ENCODE measurements at regions not wholly inside any gene's neighbourhood (a gene's known extent, or its start where the extent isn't known, plus 50 kb on each side); places are given as distances from the start of the nearest gene placed in this dataset.
A peak's percentile ranks its signal among the peaks of the same experiment; 100 is the strongest.
"Not testable (repeated sequence)": the region's sequence is repeated elsewhere in the genome, so short reads cannot be mapped to it uniquely, and the experiment has no call there.

DNA sequence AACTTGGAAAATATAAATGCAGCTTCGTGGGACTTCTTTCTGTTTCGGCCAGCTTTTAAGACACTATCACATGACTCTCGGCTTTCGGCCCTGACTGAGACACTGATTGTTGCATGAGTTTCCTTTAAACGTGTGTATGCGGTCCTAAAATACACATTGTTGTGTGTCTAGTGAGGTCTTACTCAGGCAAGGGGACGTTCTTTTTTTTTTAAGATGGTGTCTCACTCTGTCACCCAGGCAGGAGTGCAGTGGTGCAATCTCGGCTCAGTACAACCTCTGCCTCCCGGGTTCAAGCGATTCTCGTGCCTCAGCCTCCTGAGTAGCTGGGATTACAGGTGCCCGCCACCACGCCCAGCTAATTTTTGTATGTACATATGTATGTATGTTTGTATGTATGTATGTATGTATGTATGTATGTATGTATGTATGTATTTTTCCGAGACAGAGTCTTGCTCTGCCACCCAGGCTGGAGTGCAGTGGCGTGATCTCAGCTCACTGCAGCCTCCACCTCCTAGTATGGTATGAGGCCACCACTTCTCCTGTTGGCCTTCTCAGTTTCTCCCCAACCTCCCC lies 63.2 kb upstream of the PHLPP1 start:
- not testable (repeated sequence) for H3K4me1 Mint-ChIP-seq (ENCODE audit: low read depth); ATAC-seq (replicated peaks in 1 of 2); H3K27me3 Mint-ChIP-seq (ENCODE audit: low read depth); H3K9me3 Mint-ChIP-seq; DNase-seq; H3K4me3 Mint-ChIP-seq; H3K27ac Mint-ChIP-seq; H3K36me3 Mint-ChIP-seq (ENCODE audit: insufficient read depth in 2 of 2)

DNA sequence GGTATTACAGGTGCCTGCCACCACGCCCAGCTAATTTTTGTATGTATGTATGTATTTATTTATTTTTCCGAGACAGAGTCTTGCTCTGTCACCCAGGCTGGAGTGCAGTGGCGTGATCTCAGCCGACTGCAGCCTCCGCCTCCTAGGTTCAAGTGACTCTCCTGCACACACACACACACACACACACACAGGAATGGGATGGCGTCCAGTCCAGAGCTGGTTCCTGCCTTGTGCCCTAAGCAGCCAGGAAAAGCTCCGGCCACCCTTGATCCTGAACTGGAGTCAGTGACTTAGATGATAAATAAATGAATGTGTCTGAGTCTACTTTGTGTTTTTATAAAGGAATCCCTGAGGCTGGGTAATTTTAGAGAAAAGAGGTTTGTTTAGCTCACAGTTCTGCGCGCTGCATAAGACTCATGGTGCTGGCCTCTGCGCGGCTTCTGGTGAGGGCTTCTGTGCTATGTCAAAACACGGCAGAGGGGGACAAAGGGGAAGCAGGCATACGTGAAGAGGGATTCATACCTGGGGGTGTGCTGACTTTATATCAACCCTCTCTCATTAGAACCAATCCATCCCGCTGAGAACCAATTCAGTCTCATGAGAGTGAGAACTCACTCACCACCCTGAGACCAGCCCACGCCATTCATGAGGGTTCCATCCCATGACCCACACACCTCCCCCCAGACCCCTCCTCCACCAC lies 59.7 kb upstream of the PHLPP1 start:
- peaks cover 9% of the 10 kb centered on the region for H3K27me3 Mint-ChIP-seq (ENCODE audit: low read depth)
- no peaks in the 10 kb centered on the region for H3K4me1 Mint-ChIP-seq (ENCODE audit: low read depth)
- H3K36me3 Mint-ChIP-seq (ENCODE audit: insufficient read depth in 2 of 2): no peaks in the 10 kb centered on the region
- ATAC-seq (replicated peaks in 1 of 2) (no peak), DNase-seq (no peak)
- no peak overlapping the region for H3K27ac Mint-ChIP-seq
- no peaks in the 10 kb centered on the region for H3K9me3 Mint-ChIP-seq
- no peak overlapping the region for H3K4me3 Mint-ChIP-seq

DNA sequence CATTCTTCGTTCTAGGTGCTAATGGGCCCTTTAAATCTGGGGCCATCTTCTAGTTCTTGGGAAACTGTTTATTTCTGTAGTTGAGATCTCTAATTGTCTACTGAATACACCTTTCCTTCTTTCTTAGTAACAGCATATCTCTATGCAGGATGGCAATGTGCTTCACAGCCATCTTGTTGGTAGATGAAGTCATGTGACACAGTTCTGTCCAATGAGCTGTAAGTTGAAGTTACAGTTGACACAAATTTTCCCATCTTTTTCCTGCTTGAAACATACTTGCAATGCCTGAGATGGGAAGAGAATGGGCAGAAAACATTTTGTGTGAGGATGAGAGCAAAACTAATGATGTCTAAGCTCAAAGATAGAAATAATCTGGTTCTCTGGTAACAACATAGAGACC lies 57.3 kb upstream of the PHLPP1 start:
- Mint-ChIP-seq H3K36me3 (ENCODE audit: insufficient read depth in 2 of 2) (no peaks in the 10 kb centered on the region), H3K9me3 (no peaks in the 10 kb centered on the region), H3K4me3 (no peak overlapping the region), H3K27me3 (ENCODE audit: low read depth) (no peaks in the 10 kb centered on the region), H3K27ac (no peak overlapping the region), H3K4me1 (ENCODE audit: low read depth) (no peaks in the 10 kb centered on the region)
- DNase-seq: no peak
- no peak for ATAC-seq (replicated peaks in 1 of 2)

DNA sequence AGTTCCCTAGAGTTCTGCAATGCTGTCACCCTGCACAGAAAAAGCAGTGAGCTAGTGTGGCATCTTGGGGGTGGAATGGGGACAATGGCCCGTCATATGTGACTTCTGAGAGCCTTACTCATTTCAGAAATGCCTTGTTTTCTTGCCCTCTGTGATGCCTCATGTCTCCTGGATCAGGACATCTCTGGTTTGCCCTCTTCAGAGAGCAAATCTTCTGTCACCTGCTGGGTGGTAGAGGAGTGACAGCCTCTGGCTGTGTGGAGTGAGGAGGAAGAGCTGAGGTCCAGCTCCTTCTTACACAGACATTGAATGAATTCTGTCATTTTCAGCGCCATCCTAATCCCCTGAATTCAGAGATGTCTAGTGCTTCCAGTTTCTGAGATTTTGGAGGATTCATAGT lies 55.6 kb upstream of the PHLPP1 start:
- no peaks in the 10 kb centered on the region for H3K27me3 Mint-ChIP-seq (ENCODE audit: low read depth)

DNA sequence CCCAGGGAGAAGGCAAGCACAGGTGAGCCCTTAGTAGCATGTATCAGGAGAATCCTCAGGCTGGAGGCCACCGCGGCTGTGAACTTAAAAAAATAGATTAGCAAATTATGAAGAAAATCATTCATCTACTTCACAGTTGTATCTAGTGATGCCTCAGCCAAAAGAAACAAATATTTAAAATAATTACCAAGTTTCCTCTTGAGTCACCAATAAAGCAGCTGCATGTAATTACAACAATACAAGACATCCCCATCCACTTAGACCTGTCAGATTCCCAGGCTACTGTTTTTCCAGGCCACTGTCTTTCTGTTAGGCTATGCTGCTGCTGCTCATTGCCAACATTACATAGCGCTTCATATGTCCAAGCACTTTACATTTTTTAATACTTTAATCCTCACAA lies 54.6 kb upstream of the PHLPP1 start:
- Mint-ChIP-seq H3K4me3 (no peak overlapping the region), H3K4me1 (ENCODE audit: low read depth) (no peaks in the 10 kb centered on the region), H3K9me3 (no peaks in the 10 kb centered on the region), H3K27ac (no peak overlapping the region), H3K27me3 (ENCODE audit: low read depth) (no peaks in the 10 kb centered on the region), H3K36me3 (ENCODE audit: insufficient read depth in 2 of 2) (no peaks in the 10 kb centered on the region)
- ATAC-seq (replicated peaks in 1 of 2) (no peak), DNase-seq (no peak)

More for the DNA sequence above, 55.6 kb upstream of the PHLPP1 start:
- no peak overlapping the region for H3K27ac Mint-ChIP-seq
- H3K36me3 Mint-ChIP-seq (ENCODE audit: insufficient read depth in 2 of 2): no peaks in the 10 kb centered on the region
- H3K4me3 Mint-ChIP-seq: no peak overlapping the region
- ATAC-seq (replicated peaks in 1 of 2) (peak; percentile 29 to 52), DNase-seq (no peak)
- H3K4me1 Mint-ChIP-seq (ENCODE audit: low read depth): no peaks in the 10 kb centered on the region
- no peaks in the 10 kb centered on the region for H3K9me3 Mint-ChIP-seq

DNA sequence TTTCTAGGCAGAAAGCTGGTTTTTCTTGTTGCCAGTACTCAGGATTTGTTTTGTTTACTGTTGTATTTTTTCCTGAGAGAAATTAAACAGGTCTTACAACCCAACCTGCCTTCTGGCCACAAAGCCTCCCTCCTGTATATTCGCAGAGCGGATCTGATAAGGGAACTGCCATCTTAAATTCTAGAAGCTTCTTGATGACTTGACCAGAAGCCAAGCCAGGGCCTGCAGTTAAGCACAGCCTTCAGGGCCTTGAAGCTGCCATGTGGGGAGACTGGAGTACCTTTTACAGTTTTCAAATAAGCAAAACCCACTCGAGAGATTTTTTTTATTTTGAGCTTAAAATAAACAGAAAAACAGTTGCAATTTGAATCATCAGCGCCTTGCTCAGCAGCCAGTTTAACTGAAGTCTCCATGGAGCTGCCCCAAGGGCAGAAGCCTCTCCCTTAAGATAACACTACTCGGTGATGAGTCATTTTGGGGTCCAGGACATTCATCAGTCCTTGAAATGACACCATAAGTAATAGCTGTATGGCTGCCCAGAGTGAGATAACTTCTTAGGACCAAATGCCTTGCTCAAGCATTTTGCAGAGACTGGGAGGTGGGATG lies 51.5 kb upstream of the PHLPP1 start:
- no peaks in the 10 kb centered on the region for H3K27me3 Mint-ChIP-seq (ENCODE audit: low read depth)
- ATAC-seq (replicated peaks in 1 of 2) (no peak), DNase-seq (no peak)
- no peak overlapping the region for H3K4me3 Mint-ChIP-seq
- no peaks in the 10 kb centered on the region for H3K4me1 Mint-ChIP-seq (ENCODE audit: low read depth)
- H3K36me3 Mint-ChIP-seq (ENCODE audit: insufficient read depth in 2 of 2): no peaks in the 10 kb centered on the region
- H3K9me3 Mint-ChIP-seq: no peaks in the 10 kb centered on the region
- no peak overlapping the region for H3K27ac Mint-ChIP-seq

DNA sequence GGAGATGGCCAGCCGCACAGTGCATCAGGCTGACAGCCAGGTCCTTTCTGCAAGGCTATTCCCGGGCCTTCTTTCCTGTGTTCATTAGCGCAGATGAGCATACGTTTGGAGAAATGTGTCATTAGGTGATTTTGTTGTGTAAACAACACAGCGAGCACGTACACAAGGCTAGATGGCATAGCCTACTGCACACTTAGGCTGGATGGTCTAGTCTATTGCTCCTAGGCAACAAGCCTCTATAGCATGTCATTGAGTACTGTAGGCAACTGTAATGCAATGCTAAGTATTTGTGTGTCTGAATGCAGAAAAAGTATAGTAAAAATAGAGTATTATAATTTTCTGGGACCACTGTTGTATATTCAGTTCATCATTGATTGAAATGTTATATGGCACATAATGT lies 50.9 kb upstream of the PHLPP1 start:
- Mint-ChIP-seq H3K27me3 (ENCODE audit: low read depth) (no peaks in the 10 kb centered on the region), H3K4me3 (no peak overlapping the region), H3K36me3 (ENCODE audit: insufficient read depth in 2 of 2) (no peaks in the 10 kb centered on the region), H3K27ac (no peak overlapping the region), H3K9me3 (no peaks in the 10 kb centered on the region), H3K4me1 (ENCODE audit: low read depth) (peaks cover 5% of the 10 kb centered on the region)
- no peak for ATAC-seq (replicated peaks in 1 of 2)
- DNase-seq: no peak

DNA sequence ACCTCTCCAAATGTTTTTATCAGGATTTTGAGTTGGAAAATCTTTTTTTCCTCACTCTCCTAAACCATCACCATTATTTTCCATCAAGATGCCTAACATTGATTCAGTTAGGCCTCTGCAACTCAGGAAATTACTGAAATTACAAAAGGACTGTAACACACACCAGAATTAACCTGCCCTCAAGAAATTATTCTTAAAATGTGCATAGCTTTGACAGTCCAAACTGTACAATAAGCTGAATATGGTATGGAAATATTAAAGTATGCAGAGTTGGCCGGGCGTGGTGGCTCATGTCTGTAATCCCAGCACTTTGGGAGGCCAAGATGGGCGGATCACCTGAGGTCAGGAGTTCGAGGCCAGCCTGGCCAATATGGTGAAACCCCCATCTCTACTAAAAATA lies 50.2 kb upstream of the PHLPP1 start:
- H3K27ac Mint-ChIP-seq: no peak overlapping the region
- DNase-seq (no peak), ATAC-seq (replicated peaks in 1 of 2) (no peak)
- no peak overlapping the region for H3K4me3 Mint-ChIP-seq
- H3K4me1 Mint-ChIP-seq (ENCODE audit: low read depth): peaks cover 10% of the 10 kb centered on the region
- no peaks in the 10 kb centered on the region for H3K27me3 Mint-ChIP-seq (ENCODE audit: low read depth)
- H3K9me3 Mint-ChIP-seq: no peaks in the 10 kb centered on the region
- H3K36me3 Mint-ChIP-seq (ENCODE audit: insufficient read depth in 2 of 2): no peaks in the 10 kb centered on the region
